GM23338 (cell line): ENCODE measurements at regions not wholly inside any gene's neighbourhood (a gene's known extent, or its start where the extent isn't known, plus 50 kb on each side); places are given as distances from the start of the nearest gene placed in this dataset.

Source experiments
- ATAC-seq: fragments of 200-7000 bp; cut with Tn5 transposase; 3 replicates; pipeline ENCODE4 v1.9.1; 2020
- DNase-seq: peaks from one replicate; pipeline ENCODE4 v3.0.0-alpha.2; 2015; ENCODE audit warnings: low spot score
- H2AFZ ChIP-seq: fragments of 200-600 bp; sonication (generic); 2 replicates; pipeline ENCODE4 v1.8.0; 2016; ENCODE audit warnings: antibody characterized with exemption, mild to moderate bottlenecking, moderate library complexity
- H3F3A ChIP-seq: fragments of 200-600 bp; sonication (generic); replicated peaks from 2 replicates; pipeline ENCODE4 v1.8.0; 2017; ENCODE audit warnings: antibody characterized with exemption, mixed run types, low read depth
- H3K27ac ChIP-seq: fragments of 200-600 bp; sonication (generic); 2 replicates; pipeline ENCODE4 v1.6.1; 2016; ENCODE audit warnings: low read depth
- H3K27me3 ChIP-seq: fragments of 200-600 bp; sonication (generic); 2 replicates; pipeline ENCODE4 v1.8.0; 2016; ENCODE audit warnings: mild to moderate bottlenecking, mixed run types, moderate library complexity; ENCODE audit not compliant: insufficient read depth
- H3K36me3 ChIP-seq: fragments of 200-600 bp; sonication (generic); 2 replicates; pipeline ENCODE4 v1.8.0; 2016; ENCODE audit warnings: mild to moderate bottlenecking; ENCODE audit not compliant: insufficient read depth
- H3K4me1 ChIP-seq: fragments of 200-600 bp; sonication (generic); 2 replicates; pipeline ENCODE4 v1.8.0; 2016; ENCODE audit warnings: mild to moderate bottlenecking, moderate library complexity; ENCODE audit not compliant: insufficient read depth
- H3K4me2 ChIP-seq: fragments of 200-600 bp; sonication (generic); 2 replicates; pipeline ENCODE4 v1.7.1; 2017; ENCODE audit warnings: mixed run types
- H3K4me3 ChIP-seq: fragments of 200-600 bp; sonication (generic); 2 replicates; pipeline ENCODE4 v1.6.1; 2016; ENCODE audit warnings: mixed run types
- H3K79me2 ChIP-seq: fragments of 200-600 bp; sonication (generic); replicated peaks from 2 replicates; pipeline ENCODE4 v1.8.0; 2017; ENCODE audit warnings: mild to moderate bottlenecking; ENCODE audit not compliant: insufficient read depth
- H3K9me2 ChIP-seq: fragments of 200-600 bp; sonication (generic); 2 replicates; pipeline ENCODE4 v1.8.0; 2017; ENCODE audit not compliant: insufficient read depth
- H4K20me1 ChIP-seq: fragments of 200-600 bp; sonication (generic); replicated peaks from 2 replicates; pipeline ENCODE4 v1.8.0; 2017; ENCODE audit warnings: mild to moderate bottlenecking; ENCODE audit not compliant: insufficient read depth
- H3K27ac Mint-ChIP-seq: 2 replicates; pipeline ENCODE4 v1.8.0; 2020; ENCODE audit warnings: inconsistent platforms, mild to moderate bottlenecking, moderate library complexity, mixed read lengths
- H3K27me3 Mint-ChIP-seq: 3 replicates; pipeline ENCODE4 v1.8.0; 2022; ENCODE audit warnings: low read depth, mild to moderate bottlenecking, moderate library complexity, mixed read lengths, inconsistent platforms; ENCODE audit not compliant: insufficient read depth, poor library complexity
- H3K36me3 Mint-ChIP-seq: 3 replicates; pipeline ENCODE4 v1.8.0; 2021; ENCODE audit warnings: low read depth, mild to moderate bottlenecking, inconsistent platforms, moderate library complexity, mixed read lengths
- H3K4me1 Mint-ChIP-seq: 3 replicates; pipeline ENCODE4 v1.8.0; 2020; ENCODE audit warnings: mild to moderate bottlenecking, inconsistent platforms, mixed read lengths
- H3K4me3 Mint-ChIP-seq: 3 replicates; pipeline ENCODE4 v1.8.0; 2021; ENCODE audit warnings: moderate library complexity, mild to moderate bottlenecking, inconsistent platforms, mixed read lengths
- H3K9me3 Mint-ChIP-seq: 3 replicates; pipeline ENCODE4 v1.8.0; 2020; ENCODE audit warnings: moderate library complexity, mild to moderate bottlenecking, inconsistent platforms, mixed read lengths
- CREB1 ChIP-seq: fragments of 250-450 bp; sonication (Bioruptor Pico); IDR thresholded peaks from 2 replicates; pipeline ENCODE4 v1.5.0; 2020; ENCODE audit warnings: low read depth, mild to moderate bottlenecking, moderate library complexity
- EZH2 ChIP-seq: fragments of 200-600 bp; sonication (generic); IDR thresholded peaks from one replicate; pipeline ENCODE4 v1.8.0; 2017; ENCODE audit warnings: antibody characterized with exemption, mild to moderate bottlenecking, low read depth; ENCODE audit not compliant: unreplicated experiment
- EZH2phosphoT487 ChIP-seq: fragments of 200-600 bp; sonication (generic); IDR thresholded peaks from one replicate; pipeline ENCODE4 v1.8.1; 2018; ENCODE audit warnings: antibody characterized with exemption; ENCODE audit not compliant: unreplicated experiment
- JUNB ChIP-seq: IDR thresholded peaks from one replicate; pipeline ENCODE4 v1.6.1; 2016; ENCODE audit warnings: antibody characterized with exemption; ENCODE audit not compliant: unreplicated experiment
- NANOG ChIP-seq: IDR thresholded peaks from 2 replicates; pipeline ENCODE4 v1.6.1; 2016; ENCODE audit warnings: antibody characterized with exemption, borderline replicate concordance
- POLR2AphosphoS5 ChIP-seq: IDR thresholded peaks from 2 replicates; pipeline ENCODE4 v1.6.1; 2016; ENCODE audit warnings: antibody characterized with exemption, low read depth
- STAT1 ChIP-seq: IDR thresholded peaks from one replicate; pipeline ENCODE4 v1.6.1; 2016; ENCODE audit warnings: antibody characterized with exemption; ENCODE audit not compliant: unreplicated experiment
- ZNF114 ChIP-seq: fragments of 250-450 bp; sonication (Bioruptor Pico); IDR thresholded peaks from 2 replicates; pipeline ENCODE4 v1.5.0; 2020; ENCODE audit warnings: mild to moderate bottlenecking, moderate library complexity
- ZNF331 ChIP-seq: fragments of 250-450 bp; sonication (Bioruptor Pico); IDR thresholded peaks from 2 replicates; pipeline ENCODE4 v1.5.0; 2020; ENCODE audit warnings: low read depth, mild to moderate bottlenecking, moderate library complexity
- TF ChIP-seq, protein P1 (sequence below): IDR thresholded peaks from 2 replicates; pipeline ENCODE4 v1.6.1; 2016; ENCODE audit warnings: antibody characterized with exemption
- TF ChIP-seq, protein P2 (sequence below), 2 experiments: fragments of 200-600 bp in 1 of 2; sonication (generic) in 1 of 2; conservative IDR thresholded peaks; 2 replicates each; pipeline versions ENCODE4 v1.5.1 to v1.6.1; 2016 to 2017; ENCODE audit warnings: antibody characterized with exemption in 2 of 2, low read depth in 2 of 2, mild to moderate bottlenecking in 2 of 2, moderate library complexity in 1 of 2
- TF ChIP-seq, protein P3 (sequence below): fragments of 250-450 bp; sonication (Bioruptor Pico); IDR thresholded peaks from 2 replicates; pipeline ENCODE4 v1.5.0; 2020; ENCODE audit warnings: mild to moderate bottlenecking, moderate library complexity

DNA sequence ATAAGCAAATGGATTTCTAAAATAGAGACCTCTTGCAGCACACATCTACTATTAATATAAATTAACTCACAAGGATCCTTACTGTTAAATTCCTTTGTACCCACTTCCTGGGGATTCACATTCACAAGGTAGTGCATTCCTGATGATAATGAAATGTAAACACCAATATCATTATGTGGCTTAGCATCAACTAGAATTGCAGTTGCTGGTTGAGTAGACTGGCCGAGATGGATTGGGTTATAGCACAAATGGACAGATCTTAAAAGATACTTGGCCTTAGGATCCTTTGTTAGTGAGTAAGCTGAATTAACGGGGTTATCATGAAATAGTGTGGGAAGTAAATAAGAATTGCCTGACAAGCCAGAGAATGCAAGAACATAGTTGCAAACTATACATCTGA lies 369.1 kb downstream of the AEBP2 start:
- Histone ChIP-seq H3F3A (no peaks in the 10 kb centered on the region), H2AFZ (no peak overlapping the region), H3K4me3 (no peak overlapping the region), H3K36me3 (no peaks in the 10 kb centered on the region), H3K9me2 (0 out of 2 replicates have a peak, but pooled peaks cover 3% of the 10 kb centered on the region), H3K4me1 (no peaks in the 10 kb centered on the region), H3K27me3 (no peaks in the 10 kb centered on the region), H3K27ac (no peak overlapping the region), H3K4me2 (no peak overlapping the region), H3K79me2 (no peaks in the 10 kb centered on the region), H4K20me1 (no peaks in the 10 kb centered on the region)
- TF ChIP-seq, protein P1, sequence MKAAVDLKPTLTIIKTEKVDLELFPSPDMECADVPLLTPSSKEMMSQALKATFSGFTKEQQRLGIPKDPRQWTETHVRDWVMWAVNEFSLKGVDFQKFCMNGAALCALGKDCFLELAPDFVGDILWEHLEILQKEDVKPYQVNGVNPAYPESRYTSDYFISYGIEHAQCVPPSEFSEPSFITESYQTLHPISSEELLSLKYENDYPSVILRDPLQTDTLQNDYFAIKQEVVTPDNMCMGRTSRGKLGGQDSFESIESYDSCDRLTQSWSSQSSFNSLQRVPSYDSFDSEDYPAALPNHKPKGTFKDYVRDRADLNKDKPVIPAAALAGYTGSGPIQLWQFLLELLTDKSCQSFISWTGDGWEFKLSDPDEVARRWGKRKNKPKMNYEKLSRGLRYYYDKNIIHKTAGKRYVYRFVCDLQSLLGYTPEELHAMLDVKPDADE = no peak
- TF ChIP-seq ZNF331 (CRISPR knock-in tag) (no peak), POLR2AphosphoS5 (no peak)
- H3K4me3 Mint-ChIP-seq = no peak overlapping the region
- ATAC-seq = no peak
- H3K27me3 Mint-ChIP-seq = no peaks in the 10 kb centered on the region
- no peak overlapping the region for H3K27ac Mint-ChIP-seq
- DNase-seq = no peak
- no peaks in the 10 kb centered on the region for H3K4me1 Mint-ChIP-seq
- peaks cover 9% of the 10 kb centered on the region for H3K9me3 Mint-ChIP-seq
- no peaks in the 10 kb centered on the region for H3K36me3 Mint-ChIP-seq

DNA sequence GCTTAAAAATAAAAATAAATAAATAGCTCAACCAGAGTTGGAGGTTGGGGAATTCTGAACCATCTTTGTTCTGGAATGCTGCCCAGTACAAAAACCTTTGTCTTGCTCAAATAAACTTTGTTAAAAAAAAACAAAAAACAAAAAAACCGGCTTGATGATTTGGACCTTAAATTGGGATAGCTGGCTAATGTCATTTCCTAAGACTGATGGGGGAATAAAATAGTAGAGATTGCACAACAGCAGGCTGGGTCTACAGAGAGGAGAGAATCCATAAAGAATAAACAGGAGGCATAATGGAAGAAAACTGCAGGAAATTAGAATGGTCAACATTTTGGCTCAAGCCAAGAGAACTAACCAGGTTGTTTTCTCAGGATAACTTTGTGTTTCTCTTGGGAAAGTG lies 370.9 kb downstream of the AEBP2 start:
- Mint-ChIP-seq H3K4me1 (no peaks in the 10 kb centered on the region), H3K9me3 (peaks cover 26% of the 10 kb centered on the region)
- TF ChIP-seq, protein P1 = no peak
- TF ChIP-seq POLR2AphosphoS5 (no peak), EZH2phosphoT487 (no peak), STAT1 (no peak), ZNF331 (CRISPR knock-in tag) (no peak), NANOG (no peak), ZNF114 (CRISPR knock-in tag) (no peak), EZH2 (no peak), JUNB (no peak), CREB1 (CRISPR knock-in tag) (no peak)
- TF ChIP-seq, protein P2, sequence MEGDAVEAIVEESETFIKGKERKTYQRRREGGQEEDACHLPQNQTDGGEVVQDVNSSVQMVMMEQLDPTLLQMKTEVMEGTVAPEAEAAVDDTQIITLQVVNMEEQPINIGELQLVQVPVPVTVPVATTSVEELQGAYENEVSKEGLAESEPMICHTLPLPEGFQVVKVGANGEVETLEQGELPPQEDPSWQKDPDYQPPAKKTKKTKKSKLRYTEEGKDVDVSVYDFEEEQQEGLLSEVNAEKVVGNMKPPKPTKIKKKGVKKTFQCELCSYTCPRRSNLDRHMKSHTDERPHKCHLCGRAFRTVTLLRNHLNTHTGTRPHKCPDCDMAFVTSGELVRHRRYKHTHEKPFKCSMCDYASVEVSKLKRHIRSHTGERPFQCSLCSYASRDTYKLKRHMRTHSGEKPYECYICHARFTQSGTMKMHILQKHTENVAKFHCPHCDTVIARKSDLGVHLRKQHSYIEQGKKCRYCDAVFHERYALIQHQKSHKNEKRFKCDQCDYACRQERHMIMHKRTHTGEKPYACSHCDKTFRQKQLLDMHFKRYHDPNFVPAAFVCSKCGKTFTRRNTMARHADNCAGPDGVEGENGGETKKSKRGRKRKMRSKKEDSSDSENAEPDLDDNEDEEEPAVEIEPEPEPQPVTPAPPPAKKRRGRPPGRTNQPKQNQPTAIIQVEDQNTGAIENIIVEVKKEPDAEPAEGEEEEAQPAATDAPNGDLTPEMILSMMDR (conservative IDR thresholded peaks at IDR 0.05; ENCODE audit: low read depth in 2 of 2) = no peak
- TF ChIP-seq, protein P3, sequence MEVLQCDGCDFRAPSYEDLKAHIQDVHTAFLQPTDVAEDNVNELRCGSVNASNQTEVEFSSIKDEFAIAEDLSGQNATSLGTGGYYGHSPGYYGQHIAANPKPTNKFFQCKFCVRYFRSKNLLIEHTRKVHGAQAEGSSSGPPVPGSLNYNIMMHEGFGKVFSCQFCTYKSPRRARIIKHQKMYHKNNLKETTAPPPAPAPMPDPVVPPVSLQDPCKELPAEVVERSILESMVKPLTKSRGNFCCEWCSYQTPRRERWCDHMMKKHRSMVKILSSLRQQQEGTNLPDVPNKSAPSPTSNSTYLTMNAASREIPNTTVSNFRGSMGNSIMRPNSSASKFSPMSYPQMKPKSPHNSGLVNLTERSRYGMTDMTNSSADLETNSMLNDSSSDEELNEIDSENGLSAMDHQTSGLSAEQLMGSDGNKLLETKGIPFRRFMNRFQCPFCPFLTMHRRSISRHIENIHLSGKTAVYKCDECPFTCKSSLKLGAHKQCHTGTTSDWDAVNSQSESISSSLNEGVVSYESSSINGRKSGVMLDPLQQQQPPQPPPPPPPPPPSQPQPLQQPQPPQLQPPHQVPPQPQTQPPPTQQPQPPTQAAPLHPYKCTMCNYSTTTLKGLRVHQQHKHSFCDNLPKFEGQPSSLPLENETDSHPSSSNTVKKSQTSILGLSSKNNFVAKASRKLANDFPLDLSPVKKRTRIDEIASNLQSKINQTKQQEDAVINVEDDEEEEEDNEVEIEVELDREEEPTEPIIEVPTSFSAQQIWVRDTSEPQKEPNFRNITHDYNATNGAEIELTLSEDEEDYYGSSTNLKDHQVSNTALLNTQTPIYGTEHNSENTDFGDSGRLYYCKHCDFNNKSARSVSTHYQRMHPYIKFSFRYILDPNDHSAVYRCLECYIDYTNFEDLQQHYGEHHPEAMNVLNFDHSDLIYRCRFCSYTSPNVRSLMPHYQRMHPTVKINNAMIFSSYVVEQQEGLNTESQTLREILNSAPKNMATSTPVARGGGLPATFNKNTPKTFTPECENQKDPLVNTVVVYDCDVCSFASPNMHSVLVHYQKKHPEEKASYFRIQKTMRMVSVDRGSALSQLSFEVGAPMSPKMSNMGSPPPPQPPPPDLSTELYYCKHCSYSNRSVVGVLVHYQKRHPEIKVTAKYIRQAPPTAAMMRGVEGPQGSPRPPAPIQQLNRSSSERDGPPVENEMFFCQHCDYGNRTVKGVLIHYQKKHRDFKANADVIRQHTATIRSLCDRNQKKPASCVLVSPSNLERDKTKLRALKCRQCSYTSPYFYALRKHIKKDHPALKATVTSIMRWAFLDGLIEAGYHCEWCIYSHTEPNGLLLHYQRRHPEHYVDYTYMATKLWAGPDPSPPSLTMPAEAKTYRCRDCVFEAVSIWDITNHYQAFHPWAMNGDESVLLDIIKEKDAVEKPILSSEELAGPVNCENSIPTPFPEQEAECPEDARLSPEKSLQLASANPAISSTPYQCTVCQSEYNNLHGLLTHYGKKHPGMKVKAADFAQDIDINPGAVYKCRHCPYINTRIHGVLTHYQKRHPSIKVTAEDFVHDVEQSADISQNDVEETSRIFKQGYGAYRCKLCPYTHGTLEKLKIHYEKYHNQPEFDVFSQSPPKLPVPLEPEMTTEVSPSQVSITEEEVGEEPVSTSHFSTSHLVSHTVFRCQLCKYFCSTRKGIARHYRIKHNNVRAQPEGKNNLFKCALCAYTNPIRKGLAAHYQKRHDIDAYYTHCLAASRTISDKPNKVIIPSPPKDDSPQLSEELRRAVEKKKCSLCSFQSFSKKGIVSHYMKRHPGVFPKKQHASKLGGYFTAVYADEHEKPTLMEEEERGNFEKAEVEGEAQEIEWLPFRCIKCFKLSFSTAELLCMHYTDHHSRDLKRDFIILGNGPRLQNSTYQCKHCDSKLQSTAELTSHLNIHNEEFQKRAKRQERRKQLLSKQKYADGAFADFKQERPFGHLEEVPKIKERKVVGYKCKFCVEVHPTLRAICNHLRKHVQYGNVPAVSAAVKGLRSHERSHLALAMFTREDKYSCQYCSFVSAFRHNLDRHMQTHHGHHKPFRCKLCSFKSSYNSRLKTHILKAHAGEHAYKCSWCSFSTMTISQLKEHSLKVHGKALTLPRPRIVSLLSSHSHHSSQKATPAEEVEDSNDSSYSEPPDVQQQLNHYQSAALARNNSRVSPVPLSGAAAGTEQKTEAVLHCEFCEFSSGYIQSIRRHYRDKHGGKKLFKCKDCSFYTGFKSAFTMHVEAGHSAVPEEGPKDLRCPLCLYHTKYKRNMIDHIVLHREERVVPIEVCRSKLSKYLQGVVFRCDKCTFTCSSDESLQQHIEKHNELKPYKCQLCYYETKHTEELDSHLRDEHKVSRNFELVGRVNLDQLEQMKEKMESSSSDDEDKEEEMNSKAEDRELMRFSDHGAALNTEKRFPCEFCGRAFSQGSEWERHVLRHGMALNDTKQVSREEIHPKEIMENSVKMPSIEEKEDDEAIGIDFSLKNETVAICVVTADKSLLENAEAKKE (CRISPR knock-in tag) = no peak

More for the DNA sequence above, 370.9 kb downstream of the AEBP2 start:
- Histone ChIP-seq H3K4me2 (no peak overlapping the region), H3K36me3 (no peaks in the 10 kb centered on the region; the same call in 1 of the 2 replicates), H2AFZ (no peak overlapping the region), H3K79me2 (no peaks in the 10 kb centered on the region), H3K27me3 (no peaks in the 10 kb centered on the region), H3K4me1 (no peaks in the 10 kb centered on the region), H3K9me2 (0 out of 2 replicates have a peak, but pooled peaks cover 3% of the 10 kb centered on the region), H4K20me1 (no peaks in the 10 kb centered on the region), H3K4me3 (no peak overlapping the region), H3K27ac (no peak overlapping the region), H3F3A (no peaks in the 10 kb centered on the region)
- ATAC-seq (no peak), DNase-seq (no peak)
- Mint-ChIP-seq H3K4me3 (no peak overlapping the region), H3K27ac (no peak overlapping the region), H3K27me3 (no peaks in the 10 kb centered on the region), H3K36me3 (peaks cover 11% of the 10 kb centered on the region; the same call in 2 of the 3 replicates)
